ENCODE measurements at regions not wholly inside any gene's neighbourhood (a gene's known extent, or its start where the extent isn't known, plus 50 kb on each side); places are given as distances from the start of the nearest gene placed in this dataset.

DNA sequence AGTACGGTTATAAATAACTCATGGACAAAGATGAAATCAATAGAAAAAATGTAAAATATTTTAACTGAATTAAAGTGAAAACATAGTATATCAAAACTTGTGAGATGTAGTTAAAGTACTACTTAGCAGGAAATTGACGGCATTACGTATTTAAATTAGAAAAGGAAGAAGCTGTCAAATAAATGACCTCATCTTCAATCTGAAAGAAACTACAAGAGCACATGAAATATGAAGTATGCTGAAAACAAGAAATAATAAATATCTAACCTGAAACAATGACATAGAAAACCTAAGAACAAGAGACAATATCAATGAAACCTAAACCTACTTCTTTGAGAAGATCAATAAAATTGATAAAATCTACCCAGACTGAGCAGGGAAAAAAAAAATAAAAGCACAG, 122.2 kb upstream of the PDE4B start:
- DNase-seq (ENCODE audit: low read depth in 2 of 2, low spot score in 1 of 2), result no peak

DNA sequence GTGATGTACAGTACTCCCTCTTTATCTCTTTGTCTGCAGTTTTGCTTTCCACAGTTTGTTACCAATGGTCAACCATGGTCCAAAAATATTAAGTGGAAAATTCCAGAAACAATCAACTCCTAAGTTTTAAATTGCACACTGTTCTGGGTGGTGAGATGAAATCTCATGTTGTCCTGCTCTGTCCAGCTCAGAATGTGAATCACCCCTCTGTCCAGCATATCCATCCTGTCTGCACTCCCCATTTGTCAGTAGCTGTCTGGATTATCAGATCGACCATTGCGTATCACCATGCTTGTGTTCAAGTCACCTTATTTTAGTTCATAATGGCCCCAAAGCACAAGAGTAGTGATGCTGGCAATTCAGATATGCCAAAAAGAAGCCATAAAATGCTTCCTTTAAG, 118.2 kb upstream of the PDE4B start:
- no peak for DNase-seq (ENCODE audit: low read depth in 2 of 2, low spot score in 1 of 2)

GRCh38 chr1:65679773-65680172, 112.9 kb upstream of the PDE4B start:
- DNase-seq (ENCODE audit: low read depth in 2 of 2, low spot score in 1 of 2), result no peak

DNA sequence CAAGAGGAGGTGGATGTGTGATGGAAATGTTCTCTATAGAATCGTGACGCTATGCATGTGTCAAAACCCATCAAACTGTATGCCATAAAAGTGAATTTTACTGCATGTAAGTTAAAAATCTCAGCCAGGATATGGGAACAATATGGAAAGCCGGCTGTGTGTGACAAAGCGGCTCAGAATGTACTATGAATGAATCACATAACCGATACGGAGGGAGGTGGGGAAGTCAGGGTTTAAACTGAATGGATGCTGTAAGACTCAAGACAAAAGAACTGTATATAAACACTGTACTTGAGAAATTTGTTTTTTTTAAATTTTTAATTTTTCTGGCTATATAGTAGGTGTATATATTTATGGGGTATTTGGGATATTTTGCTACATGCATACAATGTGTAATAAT, 111.6 kb upstream of the PDE4B start:
- no peak for DNase-seq (ENCODE audit: low read depth in 2 of 2, low spot score in 1 of 2)

DNA sequence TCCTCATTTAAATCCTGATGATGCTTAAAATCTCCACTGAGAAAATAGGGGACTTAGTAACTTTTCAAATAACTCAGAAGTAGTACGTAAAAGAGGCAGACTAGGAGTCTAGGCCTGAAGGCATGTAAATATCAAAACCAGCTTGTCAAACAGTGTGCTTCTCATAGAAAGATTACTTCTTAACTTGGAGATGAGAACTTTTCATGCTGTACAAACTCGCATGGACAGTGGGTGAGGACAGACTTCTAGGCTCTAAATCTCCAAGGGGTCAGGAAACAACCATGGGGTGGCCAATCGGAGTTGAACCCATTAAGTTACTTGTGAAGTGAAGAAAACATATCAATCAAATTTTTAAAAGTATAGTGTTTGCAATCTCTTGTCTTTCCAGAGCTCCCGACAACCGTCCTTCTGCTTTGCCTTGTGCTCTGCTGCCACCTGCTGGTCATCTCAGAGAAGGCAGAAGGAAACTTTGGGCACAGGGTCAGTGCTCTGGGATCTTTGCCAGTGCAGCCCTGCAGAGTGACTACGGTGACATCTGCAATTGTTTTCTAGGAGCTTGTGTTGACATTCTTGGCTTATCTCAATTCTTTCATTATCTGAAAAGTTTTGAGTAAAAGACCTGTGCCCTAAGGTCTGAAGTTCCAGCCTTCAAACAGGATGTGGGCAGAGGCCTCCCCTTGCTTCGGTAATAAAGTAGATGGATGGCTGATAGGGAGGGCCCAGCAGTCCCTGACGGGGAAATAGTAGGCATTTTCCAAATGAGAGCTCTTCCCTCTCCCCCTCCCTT, 105.1 kb upstream of the PDE4B start:
- peak; percentile 34 to 73 for DNase-seq (ENCODE audit: low read depth in 2 of 2, low spot score in 1 of 2)

- DNase-seq (ENCODE audit: low read depth in 2 of 2, low spot score in 1 of 2), result no peak
These were observed 104.5 kb upstream of the PDE4B start for GRCh38 chr1:65688215-65688566.

- DNase-seq (ENCODE audit: low read depth in 2 of 2, low spot score in 1 of 2), result no peak
These were observed 103.8 kb upstream of the PDE4B start for GRCh38 chr1:65688848-65689247.

GRCh38 chr1:65691152-65691900, 101.4 kb upstream of the PDE4B start:
- DNase-seq (ENCODE audit: low read depth in 2 of 2, low spot score in 1 of 2), result no peak

GRCh38 chr1:65691972-65692371, 100.7 kb upstream of the PDE4B start:
- DNase-seq (ENCODE audit: low read depth in 2 of 2, low spot score in 1 of 2), result no peak

DNA sequence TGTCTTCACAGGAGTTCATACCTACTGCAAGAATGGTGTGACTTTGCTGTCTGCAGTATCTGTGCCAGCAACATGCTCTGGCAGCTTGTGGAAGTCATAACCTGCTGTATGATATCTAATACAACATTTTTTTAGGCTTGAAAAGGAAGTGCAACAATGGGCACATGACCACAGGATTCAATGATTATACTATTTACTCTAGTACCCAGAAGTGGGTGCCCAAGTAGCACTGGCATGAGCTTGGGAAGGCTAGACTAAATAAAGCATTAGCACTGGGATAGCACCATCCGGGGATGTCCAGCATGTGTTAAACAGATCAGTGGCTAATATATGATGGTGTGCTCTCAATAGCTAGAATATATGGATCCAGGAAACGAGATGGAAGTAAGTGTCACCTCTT, 98.6 kb upstream of the PDE4B start:
- DNase-seq (ENCODE audit: low read depth in 2 of 2, low spot score in 1 of 2), result no peak

DNA sequence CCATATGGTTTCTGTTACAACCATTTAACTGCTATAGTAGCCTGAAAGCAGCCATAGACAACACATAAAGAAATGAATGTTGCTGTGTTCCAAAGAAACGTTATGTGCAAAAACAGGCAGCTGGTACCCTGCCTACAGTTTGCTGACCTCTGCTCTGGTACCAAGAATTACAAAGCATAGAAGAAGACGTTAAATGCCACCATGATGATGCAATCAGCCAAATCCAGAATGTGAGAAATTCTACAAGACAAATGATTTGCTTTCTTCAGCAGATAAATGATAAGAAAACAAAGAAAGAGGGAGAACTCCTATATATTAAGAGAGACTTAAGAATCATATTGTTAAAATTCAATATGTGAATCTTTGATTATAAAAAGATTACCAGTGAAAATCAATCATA, 97.8 kb upstream of the PDE4B start:
- no peak for DNase-seq (ENCODE audit: low read depth in 2 of 2, low spot score in 1 of 2)

- DNase-seq (ENCODE audit: low read depth in 2 of 2, low spot score in 1 of 2), result no peak
These were observed 94.1 kb upstream of the PDE4B start for GRCh38 chr1:65698590-65698989.

DNA sequence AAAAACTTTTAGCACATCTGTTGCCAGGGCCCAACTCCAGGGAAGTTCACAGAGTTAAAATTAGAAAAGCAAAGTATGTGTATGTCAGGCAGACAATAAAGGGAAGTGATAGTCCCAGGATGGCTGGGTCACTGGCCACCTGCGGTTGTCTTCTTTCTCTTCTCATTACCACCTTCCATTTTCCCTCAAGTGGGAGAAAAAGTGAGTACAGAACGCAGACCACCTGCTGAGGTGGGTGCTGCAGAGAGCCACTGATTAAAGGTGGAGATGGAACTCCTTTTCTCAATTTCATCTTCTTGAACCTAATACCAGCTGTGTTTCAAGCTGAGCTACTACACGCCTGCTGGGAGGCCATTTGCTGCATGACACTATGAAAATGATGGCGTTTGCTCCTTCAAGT, 88.8 kb upstream of the PDE4B start:
- no peak for DNase-seq (ENCODE audit: low read depth in 2 of 2, low spot score in 1 of 2)

GRCh38 chr1:65704318-65704717, 88.4 kb upstream of the PDE4B start:
- no peak for DNase-seq (ENCODE audit: low read depth in 2 of 2, low spot score in 1 of 2)

DNA sequence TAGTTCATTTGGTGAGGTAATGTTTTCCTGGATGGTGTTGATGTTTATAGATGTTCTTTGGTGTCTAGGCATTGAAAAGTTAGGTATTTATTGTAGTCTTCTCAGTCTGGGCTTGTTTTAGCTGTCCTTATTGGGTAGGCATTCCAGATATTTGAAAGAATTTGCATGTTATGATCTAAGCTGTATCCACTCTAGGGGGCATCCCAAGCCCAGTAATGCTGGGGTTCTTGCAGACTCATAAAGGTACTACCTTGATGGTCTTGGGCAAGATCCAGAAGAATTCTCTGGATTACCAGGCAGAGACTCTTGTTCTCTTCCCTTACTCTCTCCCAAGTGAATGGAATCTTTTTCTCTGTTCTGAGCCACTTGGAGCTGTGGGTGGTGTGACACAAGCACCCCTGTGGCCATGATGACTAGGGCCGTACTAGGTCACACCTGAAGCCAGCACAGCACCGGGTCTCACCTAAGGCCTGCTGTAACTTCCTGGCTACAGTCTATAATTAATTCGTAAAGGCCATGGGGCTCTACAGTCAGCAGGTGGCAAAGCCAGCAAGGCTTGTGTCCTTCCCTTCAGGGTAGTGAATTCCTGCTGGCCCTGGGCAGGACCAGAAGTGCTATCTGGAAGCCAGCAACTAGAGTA, 74.8 kb upstream of the PDE4B start:
- no peak for DNase-seq (ENCODE audit: low read depth in 2 of 2, low spot score in 1 of 2)

DNA sequence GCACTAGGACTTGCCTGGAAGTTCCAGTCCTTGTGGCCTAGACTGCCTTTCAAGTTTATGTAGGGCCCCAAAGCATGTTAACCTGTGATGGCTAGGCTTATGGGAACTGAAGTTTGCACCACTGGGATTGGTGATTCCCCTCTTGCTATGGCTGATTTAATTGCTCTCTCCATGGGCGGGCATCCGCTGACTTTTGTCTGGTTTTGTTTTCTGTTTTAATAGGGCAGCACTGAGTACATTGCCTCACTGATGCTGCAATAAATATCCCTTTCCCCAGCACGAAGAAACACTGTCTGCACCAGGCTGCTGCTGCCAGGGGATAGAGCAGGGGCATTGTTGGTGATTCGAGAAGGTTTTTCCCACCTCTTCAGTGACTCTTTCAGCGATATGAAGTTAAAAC, 73.3 kb upstream of the PDE4B start:
- DNase-seq (ENCODE audit: low read depth in 2 of 2, low spot score in 1 of 2), result no peak

GRCh38 chr1:65722461-65722860, 70.2 kb upstream of the PDE4B start:
- DNase-seq (ENCODE audit: low read depth in 2 of 2, low spot score in 1 of 2), result no peak

GRCh38 chr1:65724151-65724550, 68.5 kb upstream of the PDE4B start:
- no peak for DNase-seq (ENCODE audit: low read depth in 2 of 2, low spot score in 1 of 2)

DNA sequence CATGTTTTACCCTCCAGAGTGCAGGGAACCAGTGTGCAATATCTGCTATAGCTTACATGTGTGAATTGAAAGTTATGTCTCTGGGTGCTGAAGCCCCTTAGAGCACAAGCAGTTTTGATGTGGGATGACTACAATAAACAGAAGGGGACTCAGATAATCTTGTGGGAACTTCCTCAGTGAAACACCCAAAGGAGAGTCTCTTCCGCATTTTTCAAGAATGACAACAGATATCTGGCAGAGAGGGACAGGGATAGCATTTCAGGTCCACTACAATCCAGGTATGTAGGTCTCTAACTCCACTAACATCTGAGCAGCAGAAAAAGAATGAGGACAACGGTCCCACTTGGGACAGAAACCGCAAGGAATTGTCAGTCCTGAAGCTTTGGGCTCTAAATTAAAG, 67.6 kb upstream of the PDE4B start:
- no peak for DNase-seq (ENCODE audit: low read depth in 2 of 2, low spot score in 1 of 2)

GRCh38 chr1:65728504-65728903, 64.2 kb upstream of the PDE4B start:
- no peak for DNase-seq (ENCODE audit: low read depth in 2 of 2, low spot score in 1 of 2)

DNA sequence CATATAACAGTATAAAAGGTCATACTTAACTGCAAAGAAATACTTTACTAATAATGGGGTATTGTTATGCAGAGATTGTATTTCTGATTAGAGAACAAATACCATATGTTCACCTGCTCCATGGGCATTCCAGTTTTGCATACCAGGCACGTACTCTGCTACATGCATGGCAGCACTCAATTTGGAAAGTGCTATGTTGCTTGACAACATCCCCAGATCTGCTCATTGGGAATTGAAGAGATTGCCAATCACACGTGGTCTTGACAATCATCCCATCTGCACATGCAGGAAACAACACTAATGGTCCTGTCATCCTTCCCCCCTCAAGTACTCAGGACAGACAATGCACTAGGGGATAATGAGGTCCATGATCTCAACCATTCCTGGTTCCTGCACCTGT, 63.4 kb upstream of the PDE4B start:
- DNase-seq (ENCODE audit: low read depth in 2 of 2, low spot score in 1 of 2), result no peak

- no peak for DNase-seq (ENCODE audit: low read depth in 2 of 2, low spot score in 1 of 2)
These were observed 57.7 kb upstream of the PDE4B start for GRCh38 chr1:65734979-65735378.
